Naive B cell (primary cell): ENCODE measurements at regions not wholly inside any gene's neighbourhood (a gene's known extent, or its start where the extent isn't known, plus 50 kb on each side); places are given as distances from the start of the nearest gene placed in this dataset.

Experiments
- ATAC-seq, 2 donors: fragments of 150-1000 bp; cut with Tn5 transposase; 2 replicates each; pipeline ENCODE4 v1.10.0; 2021; ENCODE audit warnings: low read depth in 2 of 2, mild to moderate bottlenecking in 2 of 2, moderate library complexity in 2 of 2
- DNase-seq: peaks from one replicate; pipeline ENCODE4 v3.0.0; 2022
- H3K27ac Mint-ChIP-seq, 6 donors: one replicate each; pipeline ENCODE4 v1.8.0; 2020 to 2022; ENCODE audit warnings: mild to moderate bottlenecking in 6 of 6, mixed read lengths in 6 of 6, moderate library complexity in 5 of 6, inconsistent platforms in 2 of 6
- H3K27me3 Mint-ChIP-seq, 3 donors: one replicate each; pipeline ENCODE4 v1.8.0; 2021 to 2022; ENCODE audit warnings: mixed read lengths in 3 of 3, mild to moderate bottlenecking in 1 of 3
- H3K36me3 Mint-ChIP-seq, 2 donors: one replicate each; pipeline ENCODE4 v1.8.0; 2020 to 2022; ENCODE audit warnings: mixed read lengths in 2 of 2, inconsistent platforms in 1 of 2, mild to moderate bottlenecking in 1 of 2
- H3K4me1 Mint-ChIP-seq, 3 donors: one replicate each; pipeline ENCODE4 v1.8.0; 2020 to 2022; ENCODE audit warnings: mixed read lengths in 3 of 3, inconsistent platforms in 1 of 3, mild to moderate bottlenecking in 1 of 3, moderate library complexity in 1 of 3
- H3K4me3 Mint-ChIP-seq, 8 donors: one replicate each; pipeline ENCODE4 v1.8.0; 2020 to 2022; ENCODE audit warnings: mild to moderate bottlenecking in 8 of 8, mixed read lengths in 8 of 8, moderate library complexity in 8 of 8, inconsistent platforms in 2 of 8
- H3K9me3 Mint-ChIP-seq, 7 donors: one replicate each; pipeline ENCODE4 v1.8.0; 2020 to 2022; ENCODE audit warnings: mixed read lengths in 7 of 7, mild to moderate bottlenecking in 5 of 7, inconsistent platforms in 2 of 7, moderate library complexity in 1 of 7

GRCh38 chr2:147222506-147222905, 622.3 kb upstream of the ACVR2A start:
- ATAC-seq (no peak), DNase-seq (no peak)
- Mint-ChIP-seq H3K27ac (no peak overlapping the region), H3K27me3 (no peaks in the 10 kb centered on the region), H3K9me3 (peaks cover 8 to 17% (median 12%) of the 10 kb centered on the region in 7 donors), H3K36me3 (no peaks in the 10 kb centered on the region), H3K4me3 (no peak overlapping the region), H3K4me1 (no peaks in the 10 kb centered on the region)

GRCh38 chr2:147214914-147215313, 629.9 kb upstream of the ACVR2A start:
- peaks cover 4 to 17% (median 6%) of the 10 kb centered on the region in 7 donors for H3K9me3 Mint-ChIP-seq
- H3K4me3 Mint-ChIP-seq = no peak overlapping the region
- ATAC-seq = no peak
- no peaks in the 10 kb centered on the region for H3K4me1 Mint-ChIP-seq
- H3K27me3 Mint-ChIP-seq = no peaks in the 10 kb centered on the region
- no peak for DNase-seq
- no peak overlapping the region for H3K27ac Mint-ChIP-seq
- no peaks in the 10 kb centered on the region for H3K36me3 Mint-ChIP-seq

GRCh38 chr2:147211484-147211883, 633.3 kb upstream of the ACVR2A start:
- H3K4me1 Mint-ChIP-seq = no peaks in the 10 kb centered on the region

GRCh38 chr2:147204102-147204501, 640.7 kb upstream of the ACVR2A start:
- H3K9me3 Mint-ChIP-seq = peaks cover 2 to 20% (median 10%) of the 10 kb centered on the region in 7 donors
- no peaks in the 10 kb centered on the region for H3K27me3 Mint-ChIP-seq
- no peak for DNase-seq
- no peak for ATAC-seq
- no peaks in the 10 kb centered on the region for H3K36me3 Mint-ChIP-seq
- H3K4me1 Mint-ChIP-seq = no peaks in the 10 kb centered on the region
- H3K4me3 Mint-ChIP-seq = no peak overlapping the region
- no peak overlapping the region for H3K27ac Mint-ChIP-seq

More at GRCh38 chr2:147211484-147211883, 633.3 kb upstream of the ACVR2A start:
- H3K4me3 Mint-ChIP-seq = no peak overlapping the region
- no peaks in the 10 kb centered on the region for H3K27me3 Mint-ChIP-seq
- H3K27ac Mint-ChIP-seq = no peak overlapping the region
- no peaks in the 10 kb centered on the region for H3K36me3 Mint-ChIP-seq
- ATAC-seq (no peak), DNase-seq (no peak)
- H3K9me3 Mint-ChIP-seq = peaks cover 0 to 11% (median 6%) of the 10 kb centered on the region in 7 donors

- H3K4me3 Mint-ChIP-seq = no peak overlapping the region
- no peaks in the 10 kb centered on the region for H3K36me3 Mint-ChIP-seq
- ATAC-seq (no peak), DNase-seq (no peak)
- H3K27me3 Mint-ChIP-seq = no peaks in the 10 kb centered on the region
- no peaks in the 10 kb centered on the region for H3K4me1 Mint-ChIP-seq
- H3K9me3 Mint-ChIP-seq = peaks cover 0 to 8% (median 2%) of the 10 kb centered on the region in 7 donors
- no peak overlapping the region for H3K27ac Mint-ChIP-seq
Observed at GRCh38 chr2:147198651-147199171, 646.1 kb upstream of the ACVR2A start.

- ATAC-seq = no peak
- no peaks in the 10 kb centered on the region for H3K27me3 Mint-ChIP-seq
- no peak for DNase-seq
- no peak overlapping the region for H3K27ac Mint-ChIP-seq
- H3K4me3 Mint-ChIP-seq = no peak overlapping the region
- H3K4me1 Mint-ChIP-seq = no peaks in the 10 kb centered on the region
- peaks cover 0 to 8% (median 2%) of the 10 kb centered on the region in 7 donors for H3K9me3 Mint-ChIP-seq
- H3K36me3 Mint-ChIP-seq = no peaks in the 10 kb centered on the region
Observed at GRCh38 chr2:147197754-147198483, 646.9 kb upstream of the ACVR2A start.

- Mint-ChIP-seq H3K4me3 (no peak overlapping the region), H3K36me3 (no peaks in the 10 kb centered on the region), H3K4me1 (peaks cover 0 to 4% (median 0%) of the 10 kb centered on the region in 3 donors), H3K27me3 (peaks cover 0 to 4% (median 0%) of the 10 kb centered on the region in 3 donors), H3K9me3 (peaks cover 3 to 30% (median 11%) of the 10 kb centered on the region in 7 donors), H3K27ac (peak overlapping the region in 1 of 6 donors; percentile 17)
- ATAC-seq (no peak), DNase-seq (no peak)
Observed at GRCh38 chr2:147182260-147182659, 662.6 kb upstream of the ACVR2A start.

- DNase-seq = no peak
- Mint-ChIP-seq H3K4me1 (peaks cover 0 to 4% (median 0%) of the 10 kb centered on the region in 3 donors), H3K9me3 (peaks cover 3 to 30% (median 11%) of the 10 kb centered on the region in 7 donors), H3K4me3 (no peak overlapping the region), H3K36me3 (no peaks in the 10 kb centered on the region), H3K27me3 (peaks cover 0 to 4% (median 0%) of the 10 kb centered on the region in 3 donors), H3K27ac (no peak overlapping the region)
- ATAC-seq = no peak
Observed at GRCh38 chr2:147181351-147182029, 663.3 kb upstream of the ACVR2A start.

- no peak for ATAC-seq
- Mint-ChIP-seq H3K9me3 (peaks cover 3 to 25% (median 6%) of the 10 kb centered on the region in 7 donors), H3K27ac (no peak overlapping the region), H3K36me3 (no peaks in the 10 kb centered on the region), H3K27me3 (no peaks in the 10 kb centered on the region), H3K4me3 (no peak overlapping the region), H3K4me1 (peaks cover 0 to 4% (median 0%) of the 10 kb centered on the region in 3 donors)
- DNase-seq = no peak
Observed at GRCh38 chr2:147177071-147177857, 667.6 kb upstream of the ACVR2A start.

GRCh38 chr2:147174824-147175254, 670.0 kb upstream of the ACVR2A start:
- Mint-ChIP-seq H3K36me3 (no peaks in the 10 kb centered on the region), H3K27ac (no peak overlapping the region), H3K4me1 (no peaks in the 10 kb centered on the region), H3K27me3 (no peaks in the 10 kb centered on the region), H3K4me3 (no peak overlapping the region), H3K9me3 (peaks cover 0 to 8% (median 4%) of the 10 kb centered on the region in 7 donors)
- DNase-seq (no peak), ATAC-seq (no peak)

- Mint-ChIP-seq H3K36me3 (no peaks in the 10 kb centered on the region), H3K27me3 (no peaks in the 10 kb centered on the region), H3K27ac (no peak overlapping the region), H3K4me1 (no peaks in the 10 kb centered on the region), H3K4me3 (no peak overlapping the region), H3K9me3 (peaks cover 0 to 7% (median 2%) of the 10 kb centered on the region in 7 donors)
- DNase-seq (no peak), ATAC-seq (no peak)
Observed at GRCh38 chr2:147173798-147174197, 671.0 kb upstream of the ACVR2A start.

- no peaks in the 10 kb centered on the region for H3K36me3 Mint-ChIP-seq
- H3K4me1 Mint-ChIP-seq = no peaks in the 10 kb centered on the region
- no peaks in the 10 kb centered on the region for H3K27me3 Mint-ChIP-seq
- peaks cover 0 to 4% (median under 1%) of the 10 kb centered on the region in 7 donors for H3K9me3 Mint-ChIP-seq
- ATAC-seq = no peak
- no peak overlapping the region for H3K4me3 Mint-ChIP-seq
- DNase-seq = no peak
- H3K27ac Mint-ChIP-seq = no peak overlapping the region
Observed at GRCh38 chr2:147173189-147173581, 671.6 kb upstream of the ACVR2A start.

GRCh38 chr2:147172493-147173188, 672.2 kb upstream of the ACVR2A start:
- Mint-ChIP-seq H3K36me3 (no peaks in the 10 kb centered on the region), H3K27ac (no peak overlapping the region), H3K4me1 (no peaks in the 10 kb centered on the region), H3K27me3 (no peaks in the 10 kb centered on the region), H3K4me3 (no peak overlapping the region), H3K9me3 (peaks cover 0 to 4% (median 0%) of the 10 kb centered on the region in 7 donors)
- no peak for DNase-seq
- ATAC-seq = no peak
